Body of pancreas (tissue), 4 donors: ENCODE measurements at regions not wholly inside any gene's neighbourhood (a gene's known extent, or its start where the extent isn't known, plus 50 kb on each side); places are given as distances from the start of the nearest gene placed in this dataset.

Experiments
- POLR2A ChIP-seq, 3 donors: fragments of 450-650 bp; IDR thresholded peaks; one replicate each; pipeline ENCODE4 v1.6.1; 2016; ENCODE audit warnings: antibody characterized with exemption in 3 of 3, mild to moderate bottlenecking in 2 of 3
- TF ChIP-seq, protein P1 (sequence below), 7 experiments: fragments of 450-650 bp in 4 of 7; fragments of 200-600 bp in 3 of 7; sonication (generic) in 3 of 7; IDR thresholded peaks; one replicate each; pipeline ENCODE4 v1.5.1; 2016 to 2019; ENCODE audit warnings: antibody characterized with exemption in 7 of 7

GRCh38 chr5:135185481-135186065 lies 151.5 kb upstream of the PITX1 start:
- TF ChIP-seq, protein P1, sequence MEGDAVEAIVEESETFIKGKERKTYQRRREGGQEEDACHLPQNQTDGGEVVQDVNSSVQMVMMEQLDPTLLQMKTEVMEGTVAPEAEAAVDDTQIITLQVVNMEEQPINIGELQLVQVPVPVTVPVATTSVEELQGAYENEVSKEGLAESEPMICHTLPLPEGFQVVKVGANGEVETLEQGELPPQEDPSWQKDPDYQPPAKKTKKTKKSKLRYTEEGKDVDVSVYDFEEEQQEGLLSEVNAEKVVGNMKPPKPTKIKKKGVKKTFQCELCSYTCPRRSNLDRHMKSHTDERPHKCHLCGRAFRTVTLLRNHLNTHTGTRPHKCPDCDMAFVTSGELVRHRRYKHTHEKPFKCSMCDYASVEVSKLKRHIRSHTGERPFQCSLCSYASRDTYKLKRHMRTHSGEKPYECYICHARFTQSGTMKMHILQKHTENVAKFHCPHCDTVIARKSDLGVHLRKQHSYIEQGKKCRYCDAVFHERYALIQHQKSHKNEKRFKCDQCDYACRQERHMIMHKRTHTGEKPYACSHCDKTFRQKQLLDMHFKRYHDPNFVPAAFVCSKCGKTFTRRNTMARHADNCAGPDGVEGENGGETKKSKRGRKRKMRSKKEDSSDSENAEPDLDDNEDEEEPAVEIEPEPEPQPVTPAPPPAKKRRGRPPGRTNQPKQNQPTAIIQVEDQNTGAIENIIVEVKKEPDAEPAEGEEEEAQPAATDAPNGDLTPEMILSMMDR (IDR thresholded peaks at IDR 0.05) = no peak
- no peak for TF ChIP-seq POLR2A (IDR thresholded peaks at IDR 0.05)
